AG09309 (cell line): ENCODE measurements at regions not wholly inside any gene's neighbourhood (a gene's known extent, or its start where the extent isn't known, plus 50 kb on each side); places are given as distances from the start of the nearest gene placed in this dataset.

Experiments
- DNase-seq: peaks from one replicate; pipeline ENCODE4 v3.0.0-alpha.2; 2010; ENCODE audit warnings: low read depth
- H3K4me3 ChIP-seq: 2 replicates; pipeline ENCODE4 v1.5.1; 2011; ENCODE audit warnings: mild to moderate bottlenecking, low read depth, low read length, moderate library complexity; ENCODE audit not compliant: control insufficient read depth
- CTCF ChIP-seq: IDR thresholded peaks from 2 replicates; pipeline ENCODE4 v1.5.1; 2011; ENCODE audit warnings: mild to moderate bottlenecking, low read depth, low read length, inconsistent platforms; ENCODE audit not compliant: insufficient read depth, control insufficient read depth; ENCODE audit errors: missing control alignments

DNA sequence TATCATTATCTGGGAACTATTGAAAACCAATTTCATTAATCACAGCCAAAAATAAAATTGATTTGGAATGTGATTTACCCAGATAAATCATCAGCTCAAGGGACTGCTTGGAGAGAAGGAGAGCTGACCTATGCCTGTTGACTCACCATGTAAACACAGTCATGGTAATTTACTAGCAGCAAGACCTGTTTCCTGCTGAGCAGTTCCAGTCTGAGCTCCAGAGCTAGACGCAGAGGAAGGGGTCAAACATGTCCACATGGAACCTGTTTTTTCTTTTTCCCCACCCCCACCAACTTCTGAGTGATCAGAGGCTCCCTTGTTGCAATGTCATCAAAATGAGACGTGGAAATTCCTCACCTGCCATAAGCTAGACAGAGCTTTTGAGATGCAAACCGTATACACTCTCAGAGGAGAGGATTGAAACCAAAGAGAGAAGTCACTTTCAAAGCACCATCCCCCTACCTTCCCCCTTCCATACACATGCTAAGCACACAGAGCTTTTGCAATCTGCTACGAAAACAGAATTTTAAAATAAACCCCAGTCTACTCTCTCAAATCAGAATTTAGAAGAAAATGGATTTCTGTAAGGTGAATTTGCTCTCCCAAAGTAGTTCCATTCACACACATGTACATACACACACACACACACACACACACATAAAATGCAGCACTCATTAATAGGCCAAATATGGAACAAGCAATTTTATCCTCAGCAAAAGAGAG, 55.9 kb upstream of the PTGFRN start:
- no peak for DNase-seq
- H3K4me3 ChIP-seq = no peak overlapping the region
- no peak for TF ChIP-seq CTCF

- DNase-seq = no peak
- TF ChIP-seq CTCF = no peak
- H3K4me3 ChIP-seq = no peak overlapping the region
These were observed 55.4 kb upstream of the PTGFRN start for GRCh38 chr1:116854403-116854690.

DNA sequence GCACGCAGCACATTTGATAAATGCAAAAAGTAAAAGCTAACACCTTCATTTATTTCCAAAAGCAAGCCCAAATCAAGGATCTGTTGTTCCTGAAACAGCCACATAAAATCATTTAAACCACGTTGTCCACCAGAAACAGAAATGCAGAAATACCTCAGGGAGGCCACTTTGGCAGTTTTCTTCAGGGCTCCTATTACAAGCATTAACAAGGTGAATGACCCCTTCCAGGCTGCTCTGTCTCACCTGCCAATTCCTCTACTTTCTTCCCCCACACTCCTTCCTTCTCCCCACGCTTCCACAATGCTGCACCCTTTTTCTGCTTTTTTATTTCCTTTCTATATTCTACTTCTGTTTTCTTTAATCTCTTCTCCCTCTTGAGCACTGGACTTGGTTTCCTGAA, 55.0 kb upstream of the PTGFRN start:
- H3K4me3 ChIP-seq = no peak overlapping the region
- TF ChIP-seq CTCF = no peak
- DNase-seq = no peak

GRCh38 chr1:116855191-116855619, 54.5 kb upstream of the PTGFRN start:
- H3K4me3 ChIP-seq = no peak overlapping the region
- TF ChIP-seq CTCF = no peak
- no peak for DNase-seq

DNA sequence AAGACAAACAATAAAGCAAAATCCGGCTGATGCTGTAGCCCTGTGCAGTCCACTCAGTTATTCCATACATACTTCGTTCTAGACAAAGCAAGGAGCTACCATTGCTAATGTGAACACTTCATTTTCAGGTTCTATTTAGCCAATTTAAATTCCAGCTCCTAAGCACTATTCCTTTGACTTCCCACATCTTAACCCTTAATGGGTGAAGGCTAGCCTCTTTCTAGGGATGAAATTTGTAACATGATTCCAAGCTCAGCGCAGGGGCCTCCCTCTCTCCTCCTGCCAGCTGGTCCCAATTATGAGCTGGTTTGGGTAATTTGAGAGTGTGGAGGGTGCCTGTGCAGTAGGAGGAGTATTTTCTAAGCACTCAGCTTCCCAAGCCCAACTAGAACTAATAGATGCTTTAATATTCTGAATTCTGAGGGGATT, 53.9 kb upstream of the PTGFRN start:
- no peak for DNase-seq
- no peak for TF ChIP-seq CTCF

GRCh38 chr1:116856312-116856711, 53.4 kb upstream of the PTGFRN start:
- TF ChIP-seq CTCF = no peak

More for the DNA sequence above, 53.9 kb upstream of the PTGFRN start:
- H3K4me3 ChIP-seq = no peak overlapping the region

More at GRCh38 chr1:116856312-116856711, 53.4 kb upstream of the PTGFRN start:
- no peak for DNase-seq
- H3K4me3 ChIP-seq = no peak overlapping the region
